HL-60 (cell line): ENCODE measurements at regions not wholly inside any gene's neighbourhood (a gene's known extent, or its start where the extent isn't known, plus 50 kb on each side); places are given as distances from the start of the nearest gene placed in this dataset.

Experiments used
- DNase-seq, 2 experiments: peaks; one replicate each; pipeline ENCODE4 v3.0.0-alpha.2; 2010 to 2020; ENCODE audit warnings: low read depth in 1 of 2, low spot score in 1 of 2
- H3K27ac ChIP-seq: fragments of 250-450 bp; sonication (Bioruptor Pico); replicated peaks from 2 replicates; pipeline ENCODE4 v1.5.1; 2020; ENCODE audit warnings: mild to moderate bottlenecking, moderate library complexity
- H3K27me3 ChIP-seq: fragments of 250-450 bp; sonication (Bioruptor Pico); 2 replicates; pipeline ENCODE4 v1.5.1; 2021; ENCODE audit warnings: mild to moderate bottlenecking, moderate library complexity; ENCODE audit not compliant: insufficient read depth, poor library complexity, severe bottlenecking
- H3K4me3 ChIP-seq: replicated peaks from 2 replicates; pipeline ENCODE4 v1.5.1; 2011; ENCODE audit warnings: mild to moderate bottlenecking, control low read depth, low read length; ENCODE audit not compliant: insufficient read depth
- CTCF ChIP-seq: IDR thresholded peaks from one replicate; pipeline ENCODE4 v1.5.1; 2011; ENCODE audit warnings: low read length, control low read depth, inconsistent platforms; ENCODE audit not compliant: insufficient read depth
- GABPA ChIP-seq: IDR thresholded peaks from 2 replicates; pipeline ENCODE4 v1.6.1; 2012; ENCODE audit warnings: low read depth
- POLR2AphosphoS5 ChIP-seq: IDR thresholded peaks from 2 replicates; pipeline ENCODE4 v1.6.1; 2012; ENCODE audit warnings: low read depth
- SPI1 ChIP-seq: IDR thresholded peaks from 2 replicates; pipeline ENCODE4 v1.6.1; 2012; ENCODE audit warnings: low read depth, mild to moderate bottlenecking, borderline replicate concordance
- TF ChIP-seq, protein P1 (sequence below): IDR thresholded peaks from 2 replicates; pipeline ENCODE4 v1.6.1; 2012; ENCODE audit warnings: low read depth; ENCODE audit not compliant: insufficient replicate concordance

GRCh38 chr5:8254674-8255073 lies 385.7 kb downstream of the MTRR start:
- H3K27ac ChIP-seq, result no peak overlapping the region
- H3K4me3 ChIP-seq, result no peak overlapping the region
- TF ChIP-seq CTCF (no peak), SPI1 (no peak), POLR2AphosphoS5 (no peak), GABPA (no peak)
- TF ChIP-seq, protein P1, sequence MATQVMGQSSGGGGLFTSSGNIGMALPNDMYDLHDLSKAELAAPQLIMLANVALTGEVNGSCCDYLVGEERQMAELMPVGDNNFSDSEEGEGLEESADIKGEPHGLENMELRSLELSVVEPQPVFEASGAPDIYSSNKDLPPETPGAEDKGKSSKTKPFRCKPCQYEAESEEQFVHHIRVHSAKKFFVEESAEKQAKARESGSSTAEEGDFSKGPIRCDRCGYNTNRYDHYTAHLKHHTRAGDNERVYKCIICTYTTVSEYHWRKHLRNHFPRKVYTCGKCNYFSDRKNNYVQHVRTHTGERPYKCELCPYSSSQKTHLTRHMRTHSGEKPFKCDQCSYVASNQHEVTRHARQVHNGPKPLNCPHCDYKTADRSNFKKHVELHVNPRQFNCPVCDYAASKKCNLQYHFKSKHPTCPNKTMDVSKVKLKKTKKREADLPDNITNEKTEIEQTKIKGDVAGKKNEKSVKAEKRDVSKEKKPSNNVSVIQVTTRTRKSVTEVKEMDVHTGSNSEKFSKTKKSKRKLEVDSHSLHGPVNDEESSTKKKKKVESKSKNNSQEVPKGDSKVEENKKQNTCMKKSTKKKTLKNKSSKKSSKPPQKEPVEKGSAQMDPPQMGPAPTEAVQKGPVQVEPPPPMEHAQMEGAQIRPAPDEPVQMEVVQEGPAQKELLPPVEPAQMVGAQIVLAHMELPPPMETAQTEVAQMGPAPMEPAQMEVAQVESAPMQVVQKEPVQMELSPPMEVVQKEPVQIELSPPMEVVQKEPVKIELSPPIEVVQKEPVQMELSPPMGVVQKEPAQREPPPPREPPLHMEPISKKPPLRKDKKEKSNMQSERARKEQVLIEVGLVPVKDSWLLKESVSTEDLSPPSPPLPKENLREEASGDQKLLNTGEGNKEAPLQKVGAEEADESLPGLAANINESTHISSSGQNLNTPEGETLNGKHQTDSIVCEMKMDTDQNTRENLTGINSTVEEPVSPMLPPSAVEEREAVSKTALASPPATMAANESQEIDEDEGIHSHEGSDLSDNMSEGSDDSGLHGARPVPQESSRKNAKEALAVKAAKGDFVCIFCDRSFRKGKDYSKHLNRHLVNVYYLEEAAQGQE, result no peak
- DNase-seq, result no peak
- H3K27me3 ChIP-seq, result no peaks in the 10 kb centered on the region

DNA sequence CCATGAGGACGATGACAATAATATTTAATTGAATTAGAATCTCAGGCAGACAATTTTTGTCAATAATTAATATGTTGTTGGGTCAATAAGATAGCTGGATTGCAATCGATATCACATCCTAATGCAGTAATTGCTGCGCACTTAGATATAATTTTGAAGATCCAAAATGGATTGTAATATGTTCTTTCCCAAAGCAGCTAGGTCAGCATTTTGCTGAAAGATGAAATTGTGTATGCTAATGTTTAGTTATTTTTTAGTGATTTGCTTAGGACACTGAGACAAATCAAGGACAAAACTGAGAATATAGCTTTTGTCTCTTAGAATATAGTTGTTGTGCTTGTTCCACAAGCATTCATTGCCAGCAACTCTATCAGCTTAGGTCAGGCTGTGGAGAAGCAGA lies 389.9 kb downstream of the MTRR start:
- no peak for DNase-seq
- H3K27ac ChIP-seq, result no peak overlapping the region
- H3K4me3 ChIP-seq, result no peak overlapping the region
- no peaks in the 10 kb centered on the region for H3K27me3 ChIP-seq
- TF ChIP-seq POLR2AphosphoS5 (no peak), SPI1 (no peak), GABPA (no peak), CTCF (no peak)
- TF ChIP-seq, protein P1, result no peak

GRCh38 chr5:8270246-8270645 lies 401.3 kb downstream of the MTRR start:
- TF ChIP-seq, protein P1, result no peak
- TF ChIP-seq CTCF, result no peak
- TF ChIP-seq SPI1, result no peak
- no peak for TF ChIP-seq POLR2AphosphoS5
- TF ChIP-seq GABPA, result no peak
- Histone ChIP-seq H3K27ac (no peak overlapping the region), H3K27me3 (no peaks in the 10 kb centered on the region), H3K4me3 (no peak overlapping the region)
- no peak for DNase-seq
